Smooth muscle cell (in vitro differentiated cells): ENCODE measurements at regions not wholly inside any gene's neighbourhood (a gene's known extent, or its start where the extent isn't known, plus 50 kb on each side); places are given as distances from the start of the nearest gene placed in this dataset.

ENCODE experiments used
- DNase-seq: peaks from one replicate; lab custom pipeline; 2025; ENCODE audit not compliant: unreplicated experiment; lab: John Stamatoyannopoulos, UW
- H2AFZ ChIP-seq: fragments of 200-600 bp; sonication (generic); 2 replicates; pipeline ENCODE4 v1.6.0; 2016; ENCODE audit warnings: antibody characterized with exemption, low read depth, mild to moderate bottlenecking
- H3F3A ChIP-seq: fragments of 200-600 bp; sonication (generic); 2 replicates; pipeline ENCODE4 v1.6.0; 2017; ENCODE audit warnings: antibody characterized with exemption, low read depth
- H3K27ac ChIP-seq: fragments of 200-600 bp; sonication (generic); 2 replicates; pipeline ENCODE4 v1.5.1; 2016; ENCODE audit warnings: low read depth, mild to moderate bottlenecking
- H3K27me3 ChIP-seq: fragments of 200-600 bp; sonication (generic); 2 replicates; pipeline ENCODE4 v1.6.1; 2016; ENCODE audit warnings: low read depth, mild to moderate bottlenecking
- H3K36me3 ChIP-seq: fragments of 200-600 bp; sonication (generic); 2 replicates; pipeline ENCODE4 v1.5.1; 2016; ENCODE audit warnings: low read depth
- H3K4me1 ChIP-seq: fragments of 200-600 bp; sonication (generic); 2 replicates; pipeline ENCODE4 v1.5.1; 2016; ENCODE audit warnings: low read depth
- H3K4me2 ChIP-seq: fragments of 200-600 bp; sonication (generic); 2 replicates; pipeline ENCODE4 v1.6.0; 2016; ENCODE audit warnings: mild to moderate bottlenecking
- H3K4me3 ChIP-seq: fragments of 200-600 bp; sonication (generic); 2 replicates; pipeline ENCODE4 v1.5.1; 2016; ENCODE audit warnings: mild to moderate bottlenecking
- H3K79me2 ChIP-seq: fragments of 200-600 bp; sonication (generic); 2 replicates; pipeline ENCODE4 v1.6.0; 2016; ENCODE audit warnings: low read depth, mild to moderate bottlenecking
- H3K9ac ChIP-seq: fragments of 200-600 bp; sonication (generic); 2 replicates; pipeline ENCODE4 v1.6.0; 2016; ENCODE audit warnings: low read depth
- H3K9me3 ChIP-seq: fragments of 200-600 bp; sonication (generic); replicated peaks from 2 replicates; pipeline ENCODE4 v1.5.1; 2016; ENCODE audit warnings: low read depth
- H4K20me1 ChIP-seq: fragments of 200-600 bp; sonication (generic); 2 replicates; pipeline ENCODE4 v1.6.0; 2016; ENCODE audit warnings: low read depth
- CTCF ChIP-seq: fragments of 200-600 bp; sonication (generic); IDR thresholded peaks from 2 replicates; pipeline ENCODE4 v1.5.1; 2017; ENCODE audit warnings: borderline replicate concordance, mild to moderate bottlenecking, antibody characterized with exemption; ENCODE audit not compliant: insufficient read depth, poor library complexity, severe bottlenecking
- WGBS: methylation state at CpG from one replicate; pipeline ENCODE4 v1.1.7; 2016; ENCODE audit warnings: low lambda C conversion rate; 5-methylcytosine and 5-hydroxymethylcytosine counted together

GRCh38 chr16:50940275-50940854 is 198.5 kb downstream of the CYLD start:
- Histone ChIP-seq H3F3A (no peaks in the 10 kb centered on the region), H2AFZ (no peak overlapping the region), H3K79me2 (no peaks in the 10 kb centered on the region), H4K20me1 (no peaks in the 10 kb centered on the region), H3K9ac (no peak overlapping the region), H3K4me3 (no peak overlapping the region), H3K36me3 (no peaks in the 10 kb centered on the region), H3K4me1 (no peaks in the 10 kb centered on the region), H3K9me3 (no peaks in the 10 kb centered on the region), H3K4me2 (no peak overlapping the region), H3K27me3 (no peaks in the 10 kb centered on the region), H3K27ac (no peak overlapping the region)
- no peak for DNase-seq
- no peak for TF ChIP-seq CTCF
- 80% methylated on average over 7 of the region's 7 CpGs for WGBS

GRCh38 chr16:50939356-50939755 is 197.5 kb downstream of the CYLD start:
- 88% methylated on average over 2 of the region's 2 CpGs for WGBS
- Histone ChIP-seq H3K27me3 (no peaks in the 10 kb centered on the region), H2AFZ (no peak overlapping the region), H3K4me3 (no peak overlapping the region), H3K9me3 (no peaks in the 10 kb centered on the region), H3K79me2 (no peaks in the 10 kb centered on the region), H3K27ac (no peak overlapping the region), H3K9ac (no peak overlapping the region), H3K4me1 (no peaks in the 10 kb centered on the region), H3K4me2 (no peak overlapping the region), H3F3A (no peaks in the 10 kb centered on the region), H4K20me1 (no peaks in the 10 kb centered on the region), H3K36me3 (no peaks in the 10 kb centered on the region)
- DNase-seq: no peak
- TF ChIP-seq CTCF: no peak

GRCh38 chr16:50938932-50939331 is 197.0 kb downstream of the CYLD start:
- no peaks in the 10 kb centered on the region for H3K27me3 ChIP-seq
- H3K9me3 ChIP-seq: no peaks in the 10 kb centered on the region
- H3K36me3 ChIP-seq: no peaks in the 10 kb centered on the region
- no peak for DNase-seq
- H3K79me2 ChIP-seq: no peaks in the 10 kb centered on the region
- 82% methylated on average over 11 of the region's 11 CpGs for WGBS
- no peak overlapping the region for H3K4me2 ChIP-seq
- TF ChIP-seq CTCF: no peak
- no peak overlapping the region for H3K9ac ChIP-seq
- no peak overlapping the region for H3K27ac ChIP-seq
- no peaks in the 10 kb centered on the region for H3F3A ChIP-seq
- H2AFZ ChIP-seq: no peak overlapping the region
- no peaks in the 10 kb centered on the region for H4K20me1 ChIP-seq
- H3K4me1 ChIP-seq: no peaks in the 10 kb centered on the region
- no peak overlapping the region for H3K4me3 ChIP-seq

GRCh38 chr16:50933262-50933661 is 191.4 kb downstream of the CYLD start:
- Histone ChIP-seq H3K4me3 (no peak overlapping the region), H3F3A (no peaks in the 10 kb centered on the region), H3K79me2 (no peaks in the 10 kb centered on the region), H3K4me1 (no peaks in the 10 kb centered on the region), H2AFZ (no peak overlapping the region), H3K27ac (no peak overlapping the region), H4K20me1 (no peaks in the 10 kb centered on the region), H3K9me3 (no peaks in the 10 kb centered on the region), H3K36me3 (no peaks in the 10 kb centered on the region), H3K9ac (no peak overlapping the region), H3K4me2 (no peak overlapping the region), H3K27me3 (peaks cover 12% of the 10 kb centered on the region)
- no peak for DNase-seq
- 53% methylated on average over 3 of the region's 3 CpGs for WGBS
- no peak for TF ChIP-seq CTCF
